ENCODE measurements at regions not wholly inside any gene's neighbourhood (a gene's known extent, or its start where the extent isn't known, plus 50 kb on each side); places are given as distances from the start of the nearest gene placed in this dataset.
A peak's percentile ranks its signal among the peaks of the same experiment; 100 is the strongest.

DNA sequence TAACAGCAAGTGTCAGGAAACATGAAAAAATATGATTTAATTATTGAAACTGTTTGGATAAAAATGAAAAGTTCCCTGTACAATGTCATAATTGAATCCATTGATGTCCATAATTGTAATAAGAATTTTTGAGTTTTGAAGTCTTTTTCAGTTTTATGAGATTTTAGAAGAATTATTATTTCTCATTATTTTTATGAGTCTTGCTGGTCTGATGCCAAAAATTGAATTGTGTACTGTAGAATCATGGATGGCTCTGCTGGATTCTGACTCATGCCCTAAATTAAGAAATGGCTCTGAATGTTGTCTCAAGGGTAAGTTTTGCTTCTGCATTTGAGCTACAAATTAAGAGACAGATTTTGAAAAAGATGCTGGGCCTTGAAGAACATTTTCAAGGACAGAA lies 132.8 kb upstream of the MAP9 start (continued):
- no peak for TF ChIP-seq EZH2 (IDR thresholded peaks at IDR 0.05; ENCODE audit: low read depth, unreplicated experiment)
- TF ChIP-seq JUNB (IDR thresholded peaks at IDR 0.05; ENCODE audit: unreplicated experiment): no peak
- TF ChIP-seq NANOG (IDR thresholded peaks at IDR 0.05; ENCODE audit: borderline replicate concordance): no peak
- TF ChIP-seq CTCF (conservative IDR thresholded peaks at IDR 0.05; ENCODE audit: low read depth in 2 of 2): no peak
- no peak for TF ChIP-seq CREB1 (CRISPR knock-in tag; IDR thresholded peaks at IDR 0.05; ENCODE audit: low read depth)
- no peak for TF ChIP-seq ETS1 (IDR thresholded peaks at IDR 0.05)

DNA sequence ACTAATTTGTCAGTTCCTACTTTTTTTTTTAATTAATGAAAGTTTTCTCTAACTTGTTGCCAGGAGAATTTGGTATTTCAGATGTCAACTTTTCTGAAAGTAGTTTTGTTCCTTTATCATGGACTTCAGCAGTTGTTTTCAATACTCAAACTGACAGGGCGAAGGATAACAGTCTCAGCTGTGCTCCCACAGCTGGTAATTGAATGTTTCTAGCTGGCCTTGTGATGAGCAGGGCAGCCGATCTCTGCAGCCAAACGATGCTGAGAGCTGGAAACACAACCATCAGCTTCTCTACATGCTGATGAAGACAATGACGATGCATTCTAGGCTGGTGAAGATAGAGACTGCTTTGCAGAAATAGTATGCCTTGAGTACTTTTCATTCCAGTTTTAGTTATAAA lies 130.0 kb upstream of the MAP9 start:
- H3K9me2 ChIP-seq (ENCODE audit: insufficient read depth): no peaks in the 10 kb centered on the region
- peak; percentile 6 for DNase-seq (ENCODE audit: low spot score)
- no peak overlapping the region for H3K27ac ChIP-seq (ENCODE audit: low read depth)
- no peaks in the 10 kb centered on the region for H3K79me2 ChIP-seq (replicated peaks; ENCODE audit: insufficient read depth)
- Mint-ChIP-seq H3K27me3 (ENCODE audit: insufficient read depth, low read depth, poor library complexity) (no peaks in the 10 kb centered on the region), H3K9me3 (no peaks in the 10 kb centered on the region; the same call in 2 of the 3 replicates), H3K4me3 (no peak overlapping the region), H3K27ac (no peak overlapping the region), H3K36me3 (ENCODE audit: low read depth) (no peaks in the 10 kb centered on the region), H3K4me1 (peaks cover 19% of the 10 kb centered on the region)
- H3F3A ChIP-seq (replicated peaks; ENCODE audit: low read depth): no peaks in the 10 kb centered on the region
- H3K4me1 ChIP-seq (ENCODE audit: insufficient read depth): peaks cover 20% of the 10 kb centered on the region
- no peaks in the 10 kb centered on the region for H3K36me3 ChIP-seq (ENCODE audit: insufficient read depth)
- no peak overlapping the region for H2AFZ ChIP-seq
- no peak overlapping the region for H3K4me3 ChIP-seq
- no peaks in the 10 kb centered on the region for H3K27me3 ChIP-seq (ENCODE audit: insufficient read depth)
- H4K20me1 ChIP-seq (replicated peaks; ENCODE audit: insufficient read depth): no peaks in the 10 kb centered on the region
- peak; percentile 46; the same call in 1 of the 3 replicates for ATAC-seq
- peak overlapping the region; percentile 30; the same call in 1 of the 2 replicates for H3K4me2 ChIP-seq
- TF ChIP-seq CTCF (conservative IDR thresholded peaks at IDR 0.05; ENCODE audit: low read depth in 2 of 2) (no peak), POLR2AphosphoS5 (IDR thresholded peaks at IDR 0.05; ENCODE audit: low read depth) (no peak), NANOG (IDR thresholded peaks at IDR 0.05; ENCODE audit: borderline replicate concordance) (no peak), REST (IDR thresholded peaks at IDR 0.05; ENCODE audit: unreplicated experiment) (no peak), CREB1 (CRISPR knock-in tag; IDR thresholded peaks at IDR 0.05; ENCODE audit: low read depth) (no peak), ZNF114 (CRISPR knock-in tag; IDR thresholded peaks at IDR 0.05) (no peak)

All from GM23338 (cell line).